Activated CD4-positive, alpha-beta T cell treated with anti-CD3 and anti-CD28 coated beads, Interleukin-10, Interleukin-2, amounts not matched to agents 100 ng/mL and 50 ng/mL, durations not matched to agents 16 hours and 8 hours (primary cell): ENCODE measurements at regions not wholly inside any gene's neighbourhood (a gene's known extent, or its start where the extent isn't known, plus 50 kb on each side); places are given as distances from the start of the nearest gene placed in this dataset.
A peak's percentile ranks its signal among the peaks of the same experiment; 100 is the strongest.
"Not testable (repeated sequence)": the region's sequence is repeated elsewhere in the genome, so short reads cannot be mapped to it uniquely, and the experiment has no call there.

ENCODE experiments used
- DNase-seq: peaks from one replicate; pipeline ENCODE4 v3.0.0-alpha.2; 2020

GRCh38 chr13:103883164-103883563, 816.9 kb upstream of the SLC10A2 start:
- DNase-seq: peak; percentile 0

GRCh38 chr13:103880146-103880545, 813.9 kb upstream of the SLC10A2 start:
- not testable (repeated sequence) for DNase-seq

- no peak for DNase-seq
Measured at GRCh38 chr13:103878891-103879605, 812.8 kb upstream of the SLC10A2 start.

GRCh38 chr13:103876571-103876970, 810.4 kb upstream of the SLC10A2 start:
- DNase-seq: no peak

GRCh38 chr13:103873725-103874124, 807.5 kb upstream of the SLC10A2 start:
- DNase-seq: no peak

GRCh38 chr13:103866048-103866447, 799.8 kb upstream of the SLC10A2 start:
- DNase-seq: no peak

- DNase-seq: no peak
Measured at GRCh38 chr13:103862525-103862924, 796.3 kb upstream of the SLC10A2 start.

GRCh38 chr13:103859952-103860351, 793.7 kb upstream of the SLC10A2 start:
- no peak for DNase-seq

- DNase-seq: no peak
Measured at GRCh38 chr13:103852036-103852435, 785.8 kb upstream of the SLC10A2 start.

- DNase-seq: no peak
Measured at GRCh38 chr13:103844471-103844870, 778.3 kb upstream of the SLC10A2 start.

- DNase-seq: no peak
Measured at GRCh38 chr13:103839460-103839859, 773.2 kb upstream of the SLC10A2 start.

- DNase-seq: no peak
Measured at GRCh38 chr13:103835052-103835451, 768.8 kb upstream of the SLC10A2 start.

GRCh38 chr13:103833294-103833852, 767.2 kb upstream of the SLC10A2 start:
- no peak for DNase-seq

- peak; percentile 10 for DNase-seq
Measured at GRCh38 chr13:103815619-103816018, 749.4 kb upstream of the SLC10A2 start.

GRCh38 chr13:103812971-103813370, 746.8 kb upstream of the SLC10A2 start:
- DNase-seq: no peak

GRCh38 chr13:103812558-103812957, 746.3 kb upstream of the SLC10A2 start:
- DNase-seq: no peak

GRCh38 chr13:103810026-103810425, 743.8 kb upstream of the SLC10A2 start:
- DNase-seq: no peak

- DNase-seq: no peak
Measured at GRCh38 chr13:103805771-103806170, 739.6 kb upstream of the SLC10A2 start.

GRCh38 chr13:103803349-103803748, 737.1 kb upstream of the SLC10A2 start:
- no peak for DNase-seq

- no peak for DNase-seq
Measured at GRCh38 chr13:103799028-103799427, 732.8 kb upstream of the SLC10A2 start.

GRCh38 chr13:103795892-103796478, 729.8 kb upstream of the SLC10A2 start:
- DNase-seq: no peak

GRCh38 chr13:103794526-103794925, 728.3 kb upstream of the SLC10A2 start:
- no peak for DNase-seq

GRCh38 chr13:103788061-103788652, 721.9 kb upstream of the SLC10A2 start:
- DNase-seq: no peak

- DNase-seq: no peak
Measured at GRCh38 chr13:103772576-103772975, 706.4 kb upstream of the SLC10A2 start.
